A549 (cell line): ENCODE measurements at regions not wholly inside any gene's neighbourhood (a gene's known extent, or its start where the extent isn't known, plus 50 kb on each side); places are given as distances from the start of the nearest gene placed in this dataset.

ENCODE experiments used
- CTCF ChIP-seq: fragments of >200 bp; sonication (Bioruptor Twin); formaldehyde crosslinking; IDR thresholded peaks from 3 replicates; pipeline ENCODE4 v1.5.1; 2016
- MAFK ChIP-seq: fragments of 450-650 bp; IDR thresholded peaks from 2 replicates; pipeline ENCODE4 v1.6.1; 2014; ENCODE audit not compliant: partially characterized antibody

DNA sequence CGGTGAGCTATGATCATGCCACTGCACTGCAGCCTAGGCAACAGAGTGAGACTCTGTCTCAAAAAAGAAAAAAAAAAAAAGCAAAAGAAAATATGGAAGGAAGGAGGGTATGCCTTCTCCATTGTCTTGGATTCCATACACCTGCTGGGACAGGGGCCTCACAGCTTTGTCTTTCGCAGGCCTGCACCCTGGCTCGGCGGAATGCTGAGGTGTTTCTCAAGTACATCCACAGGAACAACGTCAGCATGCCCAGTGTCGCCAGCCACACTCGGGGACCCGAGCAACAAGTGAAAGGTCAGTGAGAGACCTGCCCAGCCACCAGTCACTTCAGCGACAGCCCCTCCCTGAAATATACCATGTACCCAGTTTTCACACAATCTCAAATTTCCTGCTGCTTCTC, 288.5 kb upstream of the UMPS start:
- TF ChIP-seq CTCF = no peak
- no peak for TF ChIP-seq MAFK
